ENCODE measurements at regions not wholly inside any gene's neighbourhood (a gene's known extent, or its start where the extent isn't known, plus 50 kb on each side); places are given as distances from the start of the nearest gene placed in this dataset.

DNA sequence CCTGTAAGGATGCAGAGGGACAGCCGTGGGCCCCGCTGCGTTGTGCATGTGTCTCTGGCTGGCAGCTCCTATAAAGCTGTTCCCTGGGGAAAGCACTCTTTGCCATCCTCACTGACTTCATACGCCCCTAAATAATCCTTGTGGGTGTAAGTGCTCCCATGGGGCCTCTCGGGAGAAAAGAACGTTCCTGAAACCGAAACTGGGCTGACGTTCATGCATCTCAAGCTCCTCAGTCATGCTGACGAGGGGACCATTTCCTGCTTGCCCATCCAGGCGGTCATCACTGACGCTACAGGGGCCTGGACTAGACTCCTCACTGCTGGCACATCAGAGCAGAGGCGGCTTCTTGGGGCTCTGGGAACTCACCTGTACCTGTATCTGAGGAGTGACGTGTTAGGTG, 73.1 kb upstream of the USP24 start:
- no peak overlapping the region for H2BK15ac ChIP-seq (ENCODE audit: low read length)
- H2BK12ac ChIP-seq (ENCODE audit: low read depth, low read length), result no peak overlapping the region
- H3K27ac ChIP-seq (ENCODE audit: low read depth, low read length), result no peak overlapping the region
- H3K56ac ChIP-seq (replicated peaks; ENCODE audit: insufficient read length, low read depth, low read length), result no peak overlapping the region
- ChIA-PET POLR2A (ENCODE audit: partially characterized antibody) (no interaction called here), CTCF (ENCODE audit: partially characterized antibody) (interaction anchor here (0.6 to 3.8 kb wide), 19 partner anchors 11 to 1297 kb away, joined by 3 to 25 read pairs (median 3); no protein-coding TSS in a partner anchor)
- no peaks in the 10 kb centered on the region for H3K27me3 ChIP-seq (replicated peaks in 1 of 4; ENCODE audit: control insufficient read depth in 3 of 4, extremely low read depth in 1 of 4, insufficient read depth in 3 of 4, low read length in 3 of 4)
- H2BK5ac ChIP-seq (ENCODE audit: low read depth, low read length), result no peak overlapping the region
- H2AFZ ChIP-seq (ENCODE audit: low read length), result no peak overlapping the region
- DNase-seq (ENCODE audit: low read depth in 1 of 2, low spot score in 2 of 2) (no peak), FAIRE-seq (no peak)
- no peaks in the 10 kb centered on the region for H3K79me2 ChIP-seq (ENCODE audit: control insufficient read depth in 1 of 2, insufficient read depth in 2 of 2, low read length in 2 of 2)
- H4K20me1 ChIP-seq (replicated peaks in 1 of 2; ENCODE audit: control insufficient read depth in 1 of 2, insufficient read depth in 2 of 2, low read length in 2 of 2), result no peaks in the 10 kb centered on the region
- no peak overlapping the region for H3K4me3 ChIP-seq (ENCODE audit: extremely low read depth in 1 of 4, insufficient read depth in 2 of 4, low read depth in 3 of 4, low read length in 4 of 4)
- no peak overlapping the region for H3K14ac ChIP-seq (ENCODE audit: insufficient read length)
- 88% methylated on average over 13 of the region's 13 CpGs; no CpG with 5 or more reads in 1 of the 2 experiments for WGBS, 2 experiments (ENCODE audit: extremely low coverage in 1 of 2, insufficient coverage in 1 of 2, insufficient read length in 1 of 2, insufficient replicate concordance in 2 of 2, low coverage in 1 of 2, low lambda C conversion rate in 2 of 2, missing lambda C conversion rate in 1 of 2)
- H3K4me2 ChIP-seq (ENCODE audit: insufficient read depth in 1 of 2, low read depth in 2 of 2, low read length in 2 of 2), result no peak overlapping the region
- H3K18ac ChIP-seq (ENCODE audit: extremely low read depth, low read length), result no peak overlapping the region
- H3K4ac ChIP-seq (replicated peaks; ENCODE audit: insufficient read length, low read depth, low read length), result no peak overlapping the region
- H4K5ac ChIP-seq (ENCODE audit: insufficient read length, low read depth, low read length), result no peak overlapping the region
- no peak overlapping the region for H2BK20ac ChIP-seq (ENCODE audit: low read length)
- H3K23ac ChIP-seq (ENCODE audit: insufficient read length), result no peak overlapping the region
- H3K4me1 ChIP-seq (replicated peaks in 1 of 4; ENCODE audit: control insufficient read depth in 3 of 4, insufficient read depth in 4 of 4, low read length in 3 of 4), result no peaks in the 10 kb centered on the region
- no peak overlapping the region for H2AK5ac ChIP-seq (ENCODE audit: low read depth, low read length)
- no peak overlapping the region for H4K8ac ChIP-seq (ENCODE audit: extremely low read depth, insufficient read depth, low read length)
- no peaks in the 10 kb centered on the region for H3K23me2 ChIP-seq (ENCODE audit: low read depth, low read length)
- no peaks in the 10 kb centered on the region for H3K79me1 ChIP-seq (ENCODE audit: low read depth, low read length)
- no peak overlapping the region for H4K91ac ChIP-seq (replicated peaks; ENCODE audit: insufficient read length, low read length)
- no peaks in the 10 kb centered on the region for H3K9me3 ChIP-seq (ENCODE audit: insufficient read depth in 2 of 2, low read depth in 1 of 2, low read length in 1 of 2)
- H2BK120ac ChIP-seq (replicated peaks; ENCODE audit: low read depth, low read length), result no peak overlapping the region
- no peak overlapping the region for H3K9ac ChIP-seq (replicated peaks in 1 of 4; ENCODE audit: extremely low read depth in 1 of 4, low read depth in 3 of 4, low read length in 3 of 4)
- H3K36me3 ChIP-seq (ENCODE audit: control insufficient read depth in 2 of 4, insufficient read depth in 4 of 4, low read length in 3 of 4), result no peaks in the 10 kb centered on the region
- no peak for TF ChIP-seq EZH2 (IDR thresholded peaks at IDR 0.05; ENCODE audit: low read depth, low read length, severe bottlenecking)
- no peak for TF ChIP-seq POLR2A (IDR thresholded peaks at IDR 0.05; ENCODE audit: control extremely low read depth in 1 of 2, low read depth in 2 of 2, low read length in 2 of 2)
- no peak for TF ChIP-seq YY1 (IDR thresholded peaks at IDR 0.05; ENCODE audit: low read depth, low read length)
- no peak for TF ChIP-seq HDAC6 (IDR thresholded peaks at IDR 0.05; ENCODE audit: low read depth, low read length)
- TF ChIP-seq, protein P1, sequence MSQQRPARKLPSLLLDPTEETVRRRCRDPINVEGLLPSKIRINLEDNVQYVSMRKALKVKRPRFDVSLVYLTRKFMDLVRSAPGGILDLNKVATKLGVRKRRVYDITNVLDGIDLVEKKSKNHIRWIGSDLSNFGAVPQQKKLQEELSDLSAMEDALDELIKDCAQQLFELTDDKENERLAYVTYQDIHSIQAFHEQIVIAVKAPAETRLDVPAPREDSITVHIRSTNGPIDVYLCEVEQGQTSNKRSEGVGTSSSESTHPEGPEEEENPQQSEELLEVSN (IDR thresholded peaks at IDR 0.05), result no peak
- TF ChIP-seq KDM5A (IDR thresholded peaks at IDR 0.05; ENCODE audit: low read length), result no peak
- TF ChIP-seq JUN (IDR thresholded peaks at IDR 0.05; ENCODE audit: low read depth, low read length), result no peak
- TF ChIP-seq SIRT6 (IDR thresholded peaks at IDR 0.05; ENCODE audit: low read length), result no peak
- no peak for TF ChIP-seq SP2 (IDR thresholded peaks at IDR 0.05; ENCODE audit: low read length)
- no peak for TF ChIP-seq TAF7 (optimal IDR thresholded peaks at IDR 0.05; ENCODE audit: borderline replicate concordance, low read depth, low read length)
- no peak for TF ChIP-seq RBBP5 (IDR thresholded peaks at IDR 0.05; ENCODE audit: borderline replicate concordance, low read depth, low read length)
- no peak for TF ChIP-seq PHF8 (conservative IDR thresholded peaks at IDR 0.05; ENCODE audit: low read depth, low read length)
- TF ChIP-seq SIX5 (IDR thresholded peaks at IDR 0.05; ENCODE audit: low read depth, low read length), result no peak
- no peak for TF ChIP-seq NRF1 (IDR thresholded peaks at IDR 0.05; ENCODE audit: low read depth, low read length)
